CD8-positive, alpha-beta memory T cell (primary cell): ENCODE measurements at regions not wholly inside any gene's neighbourhood (a gene's known extent, or its start where the extent isn't known, plus 50 kb on each side); places are given as distances from the start of the nearest gene placed in this dataset.
"Not testable (repeated sequence)": the region's sequence is repeated elsewhere in the genome, so short reads cannot be mapped to it uniquely, and the experiment has no call there.

Experiments
- CTCF ChIA-PET: fragments of 350-600 bp; sonication (Branson Sonifier 250); formaldehyde crosslinking; loops from one replicate; lab custom pipeline; 2021; ENCODE audit warnings: antibody characterized with exemption; lab: Charles Lee
- POLR2A ChIA-PET: fragments of 350-600 bp; sonication (Branson Sonifier 250); formaldehyde crosslinking; loops from one replicate; lab custom pipeline; 2021; ENCODE audit warnings: antibody characterized with exemption; lab: Charles Lee
- DNase-seq, 5 donors: peaks; one replicate each; pipeline versions ENCODE4 v3.0.0 to v3.0.0-alpha.2; 2020 to 2022; ENCODE audit warnings: mixed read lengths in 1 of 5
- H3K27ac ChIP-seq: one replicate; pipeline ENCODE4 v1.7.0; 2013; ENCODE audit warnings: low read depth, mild to moderate bottlenecking, low read length, moderate library complexity
- H3K27me3 ChIP-seq: 2 replicates; pipeline ENCODE4 v1.7.0; 2013; ENCODE audit warnings: low read length, mild to moderate bottlenecking; ENCODE audit not compliant: insufficient read depth, poor library complexity, severe bottlenecking
- H3K36me3 ChIP-seq: 2 replicates; pipeline ENCODE4 v1.7.0; 2013; ENCODE audit warnings: mild to moderate bottlenecking, low read length, moderate library complexity; ENCODE audit not compliant: insufficient read depth
- H3K4me1 ChIP-seq: 2 replicates; pipeline ENCODE4 v1.7.0; 2013; ENCODE audit warnings: mild to moderate bottlenecking, low read length, moderate library complexity; ENCODE audit not compliant: insufficient read depth
- H3K4me3 ChIP-seq: 2 replicates; pipeline ENCODE4 v1.7.0; 2013; ENCODE audit warnings: mild to moderate bottlenecking, low read length
- H3K9me3 ChIP-seq: 2 replicates; pipeline ENCODE4 v1.7.0; 2013; ENCODE audit warnings: mild to moderate bottlenecking, low read length
- H3K27ac Mint-ChIP-seq, 8 donors: one replicate each; pipeline ENCODE4 v1.8.0; 2020 to 2021; ENCODE audit warnings: mixed read lengths in 8 of 8, mild to moderate bottlenecking in 6 of 8, inconsistent platforms in 3 of 8, moderate library complexity in 3 of 8
- H3K27me3 Mint-ChIP-seq, 2 donors: one replicate each; pipeline ENCODE4 v1.8.0; 2020 to 2021; ENCODE audit warnings: mixed read lengths in 2 of 2, mild to moderate bottlenecking in 1 of 2, moderate library complexity in 1 of 2
- H3K36me3 Mint-ChIP-seq, 3 donors: one replicate each; pipeline ENCODE4 v1.8.0; 2020 to 2021; ENCODE audit warnings: mixed read lengths in 3 of 3, inconsistent platforms in 1 of 3, mild to moderate bottlenecking in 1 of 3
- H3K4me1 Mint-ChIP-seq, 3 donors: one replicate each; pipeline ENCODE4 v1.8.0; 2020 to 2021; ENCODE audit warnings: mixed read lengths in 3 of 3, inconsistent platforms in 1 of 3, mild to moderate bottlenecking in 1 of 3
- H3K4me3 Mint-ChIP-seq, 7 donors: one replicate each; pipeline ENCODE4 v1.8.0; 2020 to 2021; ENCODE audit warnings: mixed read lengths in 7 of 7, mild to moderate bottlenecking in 6 of 7, moderate library complexity in 4 of 7, inconsistent platforms in 2 of 7
- H3K9me3 Mint-ChIP-seq, 5 donors: one replicate each; pipeline ENCODE4 v1.8.0; 2020 to 2022; ENCODE audit warnings: mixed read lengths in 5 of 5, mild to moderate bottlenecking in 3 of 5, moderate library complexity in 2 of 5, inconsistent platforms in 1 of 5

DNA sequence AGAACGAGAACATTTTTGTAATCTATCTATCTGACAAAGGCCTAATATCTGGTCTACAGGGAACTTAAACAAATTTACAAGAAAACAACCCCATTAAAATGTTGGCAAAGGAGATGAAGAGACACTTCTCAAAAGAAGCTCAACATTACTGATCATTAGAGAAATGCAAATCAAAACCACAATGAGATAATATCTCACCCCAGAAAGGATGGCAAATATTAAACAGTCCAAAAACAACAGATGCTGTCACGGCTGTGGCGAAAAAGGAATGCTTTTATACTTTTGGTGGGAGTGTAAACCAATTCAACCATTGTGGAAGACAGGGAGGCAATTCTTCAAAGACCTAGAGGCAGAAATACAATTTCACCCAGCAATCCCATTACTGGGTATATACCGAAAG lies 2284.8 kb downstream of the ARAP2 start:
- no peak overlapping the region for H3K4me3 ChIP-seq

DNA sequence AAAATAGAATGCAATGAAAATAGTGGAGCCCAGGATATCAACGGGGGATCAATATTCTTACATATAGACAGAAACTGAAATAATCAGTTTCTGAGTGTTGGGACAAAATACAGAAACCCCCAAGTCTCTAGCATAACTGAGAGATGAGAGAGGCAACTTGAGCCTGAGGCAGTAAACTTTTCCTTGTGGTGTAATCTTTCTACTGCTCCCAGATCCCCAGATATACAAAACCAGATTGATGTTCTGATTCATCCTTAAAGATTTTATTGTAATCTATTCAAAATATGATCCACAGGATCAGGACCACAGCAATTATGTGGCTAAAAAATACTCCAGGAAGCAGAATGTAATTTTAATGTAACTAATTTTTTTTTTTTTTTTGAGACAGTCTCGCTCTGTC lies 2282.6 kb downstream of the ARAP2 start:
- no peaks in the 10 kb centered on the region for H3K27me3 ChIP-seq
- H3K4me1 Mint-ChIP-seq: no peaks in the 10 kb centered on the region
- no peak overlapping the region for H3K4me3 Mint-ChIP-seq
- peaks cover 2 to 22% (median 13%) of the 10 kb centered on the region in 5 donors for H3K9me3 Mint-ChIP-seq
- no peak overlapping the region for H3K27ac ChIP-seq
- H3K4me1 ChIP-seq: no peaks in the 10 kb centered on the region
- CTCF ChIA-PET: no interaction called here
- no peak overlapping the region for H3K4me3 ChIP-seq
- no peaks in the 10 kb centered on the region for H3K36me3 ChIP-seq
- no peak for DNase-seq
- no peaks in the 10 kb centered on the region for H3K27me3 Mint-ChIP-seq
- H3K9me3 ChIP-seq: no peaks in the 10 kb centered on the region
- POLR2A ChIA-PET: no interaction called here
- H3K36me3 Mint-ChIP-seq: no peaks in the 10 kb centered on the region
- H3K27ac Mint-ChIP-seq: no peak overlapping the region

More for the DNA sequence above, 2284.8 kb downstream of the ARAP2 start:
- ChIA-PET POLR2A (no interaction called here), CTCF (no interaction called here)
- Mint-ChIP-seq H3K4me3 (no peak overlapping the region), H3K27me3 (no peaks in the 10 kb centered on the region), H3K9me3 (peaks cover 2 to 23% (median 14%) of the 10 kb centered on the region in 5 donors), H3K36me3 (no peaks in the 10 kb centered on the region), H3K4me1 (no peaks in the 10 kb centered on the region), H3K27ac (no peak overlapping the region)
- Histone ChIP-seq H3K27ac (no peak overlapping the region), H3K9me3 (no peaks in the 10 kb centered on the region), H3K27me3 (no peaks in the 10 kb centered on the region), H3K36me3 (no peaks in the 10 kb centered on the region), H3K4me1 (no peaks in the 10 kb centered on the region)
- no peak for DNase-seq

DNA sequence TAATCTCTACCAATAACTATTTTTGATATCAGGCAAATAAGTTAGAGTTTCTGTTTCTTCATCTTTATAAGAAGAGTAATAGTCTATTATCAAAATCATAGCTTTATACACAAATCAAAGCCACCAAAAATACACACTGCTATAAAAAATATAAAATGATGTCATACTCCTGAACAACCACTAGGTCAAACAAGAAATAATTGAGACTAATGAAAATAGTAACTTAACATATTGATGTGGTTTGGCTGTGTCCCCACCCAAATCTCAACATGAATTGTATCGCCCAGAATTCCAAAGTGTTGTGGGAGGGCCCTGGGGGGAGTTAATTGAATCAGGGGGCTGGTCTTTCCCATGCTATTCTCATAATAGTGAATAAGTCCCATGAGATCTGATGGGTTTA lies 2277.5 kb downstream of the ARAP2 start:
- ChIA-PET POLR2A (no interaction called here), CTCF (no interaction called here)
- no peaks in the 10 kb centered on the region for H3K36me3 Mint-ChIP-seq
- no peaks in the 10 kb centered on the region for H3K27me3 Mint-ChIP-seq
- no peaks in the 10 kb centered on the region for H3K4me1 Mint-ChIP-seq
- no peak overlapping the region for H3K4me3 Mint-ChIP-seq
- Histone ChIP-seq H3K9me3 (no peaks in the 10 kb centered on the region), H3K4me1 (no peaks in the 10 kb centered on the region), H3K27ac (no peak overlapping the region), H3K36me3 (no peaks in the 10 kb centered on the region), H3K4me3 (no peak overlapping the region), H3K27me3 (no peaks in the 10 kb centered on the region)
- no peak for DNase-seq
- no peak overlapping the region for H3K27ac Mint-ChIP-seq
- peaks cover 0 to 41% (median 9%) of the 10 kb centered on the region in 5 donors for H3K9me3 Mint-ChIP-seq

DNA sequence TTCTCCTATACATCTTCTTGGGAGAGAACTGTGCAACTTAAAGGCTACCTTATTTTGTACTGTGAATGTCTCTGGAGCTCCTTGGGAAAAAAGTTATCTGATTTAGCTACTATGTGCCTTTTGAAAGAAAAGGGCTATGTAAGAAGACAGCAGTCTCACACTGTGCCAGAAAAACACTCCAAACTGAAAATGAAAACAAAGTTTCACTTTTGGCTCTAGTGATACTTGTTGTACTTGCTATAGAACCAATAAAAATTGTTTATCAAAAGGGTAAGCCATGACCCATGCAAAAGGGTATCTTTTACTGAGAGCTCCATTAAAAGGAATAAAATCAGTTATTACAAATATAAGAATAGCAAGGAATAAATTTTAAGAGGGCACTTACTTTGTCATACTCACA lies 2270.0 kb downstream of the ARAP2 start:
- Histone ChIP-seq H3K4me1 (no peaks in the 10 kb centered on the region), H3K9me3 (no peaks in the 10 kb centered on the region), H3K4me3 (no peak overlapping the region), H3K27ac (no peak overlapping the region), H3K36me3 (no peaks in the 10 kb centered on the region), H3K27me3 (no peaks in the 10 kb centered on the region)
- Mint-ChIP-seq H3K4me1 (no peaks in the 10 kb centered on the region), H3K27ac (no peak overlapping the region), H3K27me3 (no peaks in the 10 kb centered on the region), H3K9me3 (peaks cover 0 to 18% (median 9%) of the 10 kb centered on the region in 5 donors), H3K36me3 (no peaks in the 10 kb centered on the region), H3K4me3 (no peak overlapping the region)
- ChIA-PET CTCF (no interaction called here), POLR2A (no interaction called here)
- DNase-seq: no peak

DNA sequence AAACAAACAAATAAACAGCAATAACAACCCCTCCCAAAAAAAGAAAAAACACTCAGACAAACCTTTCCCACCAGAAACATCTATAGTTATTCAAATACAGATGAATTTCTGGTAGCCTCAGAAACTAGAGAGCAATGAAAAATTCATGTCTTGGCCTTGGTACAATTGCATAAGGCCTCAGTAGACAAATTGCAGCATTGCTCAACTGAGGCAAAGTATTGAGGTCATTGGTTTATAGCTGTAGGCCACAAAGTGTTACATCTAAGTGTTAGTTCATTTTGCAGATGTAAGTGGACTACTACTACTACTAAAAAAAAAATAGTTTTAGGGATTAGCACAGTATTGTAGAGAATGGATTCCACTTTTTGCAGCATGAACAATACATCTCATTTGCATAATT lies 2268.3 kb downstream of the ARAP2 start:
- Histone ChIP-seq H3K36me3 (no peaks in the 10 kb centered on the region), H3K9me3 (no peaks in the 10 kb centered on the region), H3K4me3 (no peak overlapping the region), H3K27me3 (no peaks in the 10 kb centered on the region), H3K4me1 (no peaks in the 10 kb centered on the region), H3K27ac (no peak overlapping the region)
- Mint-ChIP-seq H3K9me3 (peaks cover 1 to 11% (median 9%) of the 10 kb centered on the region in 5 donors), H3K27ac (no peak overlapping the region), H3K27me3 (no peaks in the 10 kb centered on the region), H3K36me3 (no peaks in the 10 kb centered on the region), H3K4me3 (no peak overlapping the region), H3K4me1 (no peaks in the 10 kb centered on the region)
- CTCF ChIA-PET: no interaction called here
- POLR2A ChIA-PET: no interaction called here
- no peak for DNase-seq

DNA sequence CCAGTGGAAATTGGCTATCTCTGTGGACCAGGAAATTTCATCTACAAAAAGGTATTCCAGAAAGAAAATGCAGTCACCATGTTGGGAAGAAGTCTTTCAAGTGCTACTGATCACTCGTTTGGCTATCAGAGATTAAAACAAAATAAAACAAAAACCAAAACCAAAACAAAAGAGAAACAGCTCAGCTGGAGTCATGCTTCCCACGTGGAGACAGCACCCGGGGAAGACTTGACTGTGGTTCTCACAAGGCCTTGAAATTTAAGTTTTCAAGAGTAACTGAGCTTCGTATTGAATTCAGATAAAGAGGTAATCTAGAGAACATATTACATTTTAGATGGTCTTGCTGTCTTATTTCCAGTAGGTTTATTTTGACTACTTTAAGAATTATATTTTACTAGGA lies 2264.5 kb downstream of the ARAP2 start:
- DNase-seq, H3K4me3 Mint-ChIP-seq, H3K9me3 ChIP-seq, CTCF ChIA-PET, H3K27ac Mint-ChIP-seq, H3K27me3 Mint-ChIP-seq, H3K4me1 Mint-ChIP-seq, H3K4me3 ChIP-seq, POLR2A ChIA-PET, H3K36me3 Mint-ChIP-seq, H3K27me3 ChIP-seq, H3K27ac ChIP-seq, H3K4me1 ChIP-seq, H3K36me3 ChIP-seq: not testable (repeated sequence)
- H3K9me3 Mint-ChIP-seq: peaks cover 1 to 11% (median 6%) of the 10 kb centered on the region in 5 donors

DNA sequence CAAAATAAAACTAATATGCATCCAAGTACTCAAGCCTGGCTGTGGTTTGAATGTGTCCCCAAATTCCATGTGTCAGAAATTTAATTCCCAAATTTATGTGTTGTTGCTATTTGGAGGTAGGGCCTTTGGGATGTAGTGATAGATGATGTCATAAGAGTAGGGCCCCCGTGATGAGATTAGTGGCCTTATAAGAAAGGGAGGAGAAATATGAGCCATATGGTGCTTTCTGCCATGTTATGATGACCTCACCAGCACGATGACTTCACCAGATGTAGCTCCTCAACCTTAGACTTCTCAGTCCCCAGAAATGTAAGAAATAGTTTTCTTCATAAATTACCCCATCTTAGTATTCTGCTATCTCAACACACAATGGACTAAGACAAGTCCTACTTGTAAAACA lies 2264.0 kb downstream of the ARAP2 start:
- H3K27ac Mint-ChIP-seq: no peak overlapping the region

DNA sequence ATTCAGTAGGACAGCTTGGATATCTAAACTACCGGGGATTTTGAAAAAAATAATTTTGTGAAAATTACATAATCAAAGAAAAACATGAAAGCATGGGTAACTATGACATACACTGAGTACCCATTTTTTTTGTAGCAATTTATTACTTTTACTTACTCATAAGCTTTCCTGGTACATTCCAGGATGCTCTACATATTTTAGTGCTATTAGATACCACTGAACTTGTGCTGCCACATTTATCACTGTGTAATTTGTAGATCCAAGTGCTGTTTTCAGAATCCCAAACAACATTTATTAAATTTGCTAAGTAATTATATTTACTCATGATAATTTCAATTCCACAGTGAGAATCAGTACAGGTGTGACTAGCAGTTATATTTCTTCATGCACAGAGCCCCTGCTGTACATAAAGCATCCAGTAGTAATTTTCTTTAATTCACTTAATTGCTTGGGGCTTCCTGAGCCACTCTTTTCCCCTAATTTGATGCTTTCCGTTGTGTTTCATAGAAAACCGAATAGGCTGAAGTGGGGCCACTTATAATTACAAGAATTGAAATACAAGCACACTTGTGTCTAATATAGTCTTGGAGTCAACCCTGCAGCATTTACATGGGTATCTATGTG lies 2254.4 kb downstream of the ARAP2 start:
- ChIA-PET CTCF (no interaction called here), POLR2A (no interaction called here)
- DNase-seq: no peak
- no peak overlapping the region for H3K4me3 Mint-ChIP-seq
- Histone ChIP-seq H3K9me3 (no peaks in the 10 kb centered on the region), H3K4me1 (no peaks in the 10 kb centered on the region), H3K36me3 (no peaks in the 10 kb centered on the region), H3K27me3 (no peaks in the 10 kb centered on the region), H3K27ac (no peak overlapping the region), H3K4me3 (no peak overlapping the region)
- no peaks in the 10 kb centered on the region for H3K27me3 Mint-ChIP-seq
- H3K27ac Mint-ChIP-seq: no peak overlapping the region
- no peaks in the 10 kb centered on the region for H3K4me1 Mint-ChIP-seq
- H3K36me3 Mint-ChIP-seq: no peaks in the 10 kb centered on the region
- peaks cover under 1 to 11% (median 4%) of the 10 kb centered on the region in 5 donors for H3K9me3 Mint-ChIP-seq

More for the DNA sequence above, 2264.0 kb downstream of the ARAP2 start:
- H3K4me1 ChIP-seq: no peaks in the 10 kb centered on the region
- no peaks in the 10 kb centered on the region for H3K36me3 Mint-ChIP-seq
- no peaks in the 10 kb centered on the region for H3K36me3 ChIP-seq
- H3K27me3 ChIP-seq: no peaks in the 10 kb centered on the region
- peaks cover 1 to 11% (median 3%) of the 10 kb centered on the region in 5 donors for H3K9me3 Mint-ChIP-seq
- H3K4me3 Mint-ChIP-seq: no peak overlapping the region
- DNase-seq: no peak
- H3K9me3 ChIP-seq: no peaks in the 10 kb centered on the region
- H3K4me3 ChIP-seq: no peak overlapping the region
- H3K27me3 Mint-ChIP-seq: no peaks in the 10 kb centered on the region
- ChIA-PET POLR2A (no interaction called here), CTCF (no interaction called here)
- H3K4me1 Mint-ChIP-seq: no peaks in the 10 kb centered on the region
- H3K27ac ChIP-seq: no peak overlapping the region
